ENCODE measurements at regions not wholly inside any gene's neighbourhood (a gene's known extent, or its start where the extent isn't known, plus 50 kb on each side); places are given as distances from the start of the nearest gene placed in this dataset.

GRCh38 chr17:72518159-72518732, 397.4 kb downstream of the SOX9 start:
- H3K4me3 ChIP-seq (ENCODE audit: low read depth in 1 of 2, low read length in 2 of 2), result peak overlapping the region in 1 of 2 donors; percentile 45
- no peak overlapping the region for H3K27ac ChIP-seq (ENCODE audit: low read depth, low read length)

GRCh38 chr17:72518753-72519597, 398.2 kb downstream of the SOX9 start:
- Histone ChIP-seq H3K9me3 (ENCODE audit: control insufficient read depth in 1 of 2, low read length in 2 of 2) (no peaks in the 10 kb centered on the region), H3K4me1 (ENCODE audit: control insufficient read depth in 1 of 2, insufficient read depth in 2 of 2, low read length in 2 of 2) (peaks cover 44 to 45% of the 10 kb centered on the region in 2 donors), H3K27ac (ENCODE audit: low read depth, low read length) (peak overlapping the region; percentile 51), H3K27me3 (ENCODE audit: control insufficient read depth in 1 of 2, insufficient read depth in 2 of 2, low read length in 2 of 2) (no peaks in the 10 kb centered on the region), H3K9ac (ENCODE audit: low read depth in 1 of 2, low read length in 2 of 2) (peak overlapping the region; percentile 38 to 45), H3K4me3 (ENCODE audit: low read depth in 1 of 2, low read length in 2 of 2) (peak overlapping the region in 1 of 2 donors; percentile 45), H3K36me3 (ENCODE audit: control insufficient read depth in 1 of 2, insufficient read depth in 2 of 2, low read length in 2 of 2) (no peaks in the 10 kb centered on the region)

More at GRCh38 chr17:72518159-72518732, 397.4 kb downstream of the SOX9 start:
- H3K36me3 ChIP-seq (ENCODE audit: control insufficient read depth in 1 of 2, insufficient read depth in 2 of 2, low read length in 2 of 2), result no peaks in the 10 kb centered on the region
- H3K27me3 ChIP-seq (ENCODE audit: control insufficient read depth in 1 of 2, insufficient read depth in 2 of 2, low read length in 2 of 2), result no peaks in the 10 kb centered on the region
- H3K4me1 ChIP-seq (ENCODE audit: control insufficient read depth in 1 of 2, insufficient read depth in 2 of 2, low read length in 2 of 2), result peaks cover 38 to 45% of the 10 kb centered on the region in 2 donors
- peak overlapping the region; percentile 33 to 45 for H3K9ac ChIP-seq (ENCODE audit: low read depth in 1 of 2, low read length in 2 of 2)
- H3K9me3 ChIP-seq (ENCODE audit: control insufficient read depth in 1 of 2, low read length in 2 of 2), result no peaks in the 10 kb centered on the region

- Histone ChIP-seq H3K4me1 (ENCODE audit: control insufficient read depth in 1 of 2, insufficient read depth in 2 of 2, low read length in 2 of 2) (peaks cover 45 to 47% of the 10 kb centered on the region in 2 donors), H3K36me3 (ENCODE audit: control insufficient read depth in 1 of 2, insufficient read depth in 2 of 2, low read length in 2 of 2) (no peaks in the 10 kb centered on the region), H3K9me3 (ENCODE audit: control insufficient read depth in 1 of 2, low read length in 2 of 2) (no peaks in the 10 kb centered on the region), H3K27me3 (ENCODE audit: control insufficient read depth in 1 of 2, insufficient read depth in 2 of 2, low read length in 2 of 2) (no peaks in the 10 kb centered on the region), H3K27ac (ENCODE audit: low read depth, low read length) (peak overlapping the region; percentile 51), H3K9ac (ENCODE audit: low read depth in 1 of 2, low read length in 2 of 2) (peak overlapping the region in 1 of 2 donors; percentile 38), H3K4me3 (ENCODE audit: low read depth in 1 of 2, low read length in 2 of 2) (peak overlapping the region in 1 of 2 donors; percentile 45)
Observed at GRCh38 chr17:72519598-72519936, 398.7 kb downstream of the SOX9 start.

- no peaks in the 10 kb centered on the region for H3K36me3 ChIP-seq (ENCODE audit: control insufficient read depth in 1 of 2, insufficient read depth in 2 of 2, low read length in 2 of 2)
- peak overlapping the region; percentile 12 to 57 for H3K9ac ChIP-seq (ENCODE audit: low read depth in 1 of 2, low read length in 2 of 2)
- no peaks in the 10 kb centered on the region for H3K9me3 ChIP-seq (ENCODE audit: control insufficient read depth in 1 of 2, low read length in 2 of 2)
- H3K27ac ChIP-seq (ENCODE audit: low read depth, low read length), result no peak overlapping the region
- H3K4me1 ChIP-seq (ENCODE audit: control insufficient read depth in 1 of 2, insufficient read depth in 2 of 2, low read length in 2 of 2), result peaks cover 34 to 37% of the 10 kb centered on the region in 2 donors
- H3K4me3 ChIP-seq (ENCODE audit: low read depth in 1 of 2, low read length in 2 of 2), result peak overlapping the region; percentile 8 to 48
- no peaks in the 10 kb centered on the region for H3K27me3 ChIP-seq (ENCODE audit: control insufficient read depth in 1 of 2, insufficient read depth in 2 of 2, low read length in 2 of 2)
Observed at GRCh38 chr17:72520665-72521303, 400.0 kb downstream of the SOX9 start.

- no peak overlapping the region for H3K27ac ChIP-seq (ENCODE audit: low read depth, low read length)
- H3K4me1 ChIP-seq (ENCODE audit: control insufficient read depth in 1 of 2, insufficient read depth in 2 of 2, low read length in 2 of 2), result peaks cover 34 to 38% of the 10 kb centered on the region in 2 donors
- no peak overlapping the region for H3K9ac ChIP-seq (ENCODE audit: low read depth in 1 of 2, low read length in 2 of 2)
- no peaks in the 10 kb centered on the region for H3K9me3 ChIP-seq (ENCODE audit: control insufficient read depth in 1 of 2, low read length in 2 of 2)
- no peaks in the 10 kb centered on the region for H3K27me3 ChIP-seq (ENCODE audit: control insufficient read depth in 1 of 2, insufficient read depth in 2 of 2, low read length in 2 of 2)
- H3K4me3 ChIP-seq (ENCODE audit: low read depth in 1 of 2, low read length in 2 of 2), result no peak overlapping the region
- H3K36me3 ChIP-seq (ENCODE audit: control insufficient read depth in 1 of 2, insufficient read depth in 2 of 2, low read length in 2 of 2), result no peaks in the 10 kb centered on the region
Observed at GRCh38 chr17:72523491-72523890, 402.7 kb downstream of the SOX9 start.

GRCh38 chr17:72525225-72526015, 404.6 kb downstream of the SOX9 start:
- Histone ChIP-seq H3K27ac (ENCODE audit: low read depth, low read length) (peak overlapping the region; percentile 3), H3K36me3 (ENCODE audit: control insufficient read depth in 1 of 2, insufficient read depth in 2 of 2, low read length in 2 of 2) (no peaks in the 10 kb centered on the region), H3K9me3 (ENCODE audit: control insufficient read depth in 1 of 2, low read length in 2 of 2) (no peaks in the 10 kb centered on the region), H3K9ac (ENCODE audit: low read depth in 1 of 2, low read length in 2 of 2) (peak overlapping the region; percentile 3 to 36), H3K4me1 (ENCODE audit: control insufficient read depth in 1 of 2, insufficient read depth in 2 of 2, low read length in 2 of 2) (peaks cover 27 to 38% of the 10 kb centered on the region in 2 donors), H3K4me3 (ENCODE audit: low read depth in 1 of 2, low read length in 2 of 2) (peak overlapping the region in 1 of 2 donors; percentile 20), H3K27me3 (ENCODE audit: control insufficient read depth in 1 of 2, insufficient read depth in 2 of 2, low read length in 2 of 2) (no peaks in the 10 kb centered on the region)

GRCh38 chr17:72526769-72527168, 405.9 kb downstream of the SOX9 start:
- H3K27ac ChIP-seq (ENCODE audit: low read depth, low read length), result no peak overlapping the region
- H3K4me3 ChIP-seq (ENCODE audit: low read depth in 1 of 2, low read length in 2 of 2), result no peak overlapping the region
- no peaks in the 10 kb centered on the region for H3K36me3 ChIP-seq (ENCODE audit: control insufficient read depth in 1 of 2, insufficient read depth in 2 of 2, low read length in 2 of 2)
- no peak overlapping the region for H3K9ac ChIP-seq (ENCODE audit: low read depth in 1 of 2, low read length in 2 of 2)
- H3K9me3 ChIP-seq (ENCODE audit: control insufficient read depth in 1 of 2, low read length in 2 of 2), result no peaks in the 10 kb centered on the region
- H3K4me1 ChIP-seq (ENCODE audit: control insufficient read depth in 1 of 2, insufficient read depth in 2 of 2, low read length in 2 of 2), result peaks cover 23 to 34% of the 10 kb centered on the region in 2 donors
- no peaks in the 10 kb centered on the region for H3K27me3 ChIP-seq (ENCODE audit: control insufficient read depth in 1 of 2, insufficient read depth in 2 of 2, low read length in 2 of 2)

GRCh38 chr17:72527789-72528188, 407.0 kb downstream of the SOX9 start:
- Histone ChIP-seq H3K4me3 (ENCODE audit: low read depth in 1 of 2, low read length in 2 of 2) (no peak overlapping the region), H3K27me3 (ENCODE audit: control insufficient read depth in 1 of 2, insufficient read depth in 2 of 2, low read length in 2 of 2) (no peaks in the 10 kb centered on the region), H3K27ac (ENCODE audit: low read depth, low read length) (no peak overlapping the region), H3K36me3 (ENCODE audit: control insufficient read depth in 1 of 2, insufficient read depth in 2 of 2, low read length in 2 of 2) (no peaks in the 10 kb centered on the region), H3K9ac (ENCODE audit: low read depth in 1 of 2, low read length in 2 of 2) (no peak overlapping the region), H3K9me3 (ENCODE audit: control insufficient read depth in 1 of 2, low read length in 2 of 2) (no peaks in the 10 kb centered on the region), H3K4me1 (ENCODE audit: control insufficient read depth in 1 of 2, insufficient read depth in 2 of 2, low read length in 2 of 2) (peaks cover 23 to 34% of the 10 kb centered on the region in 2 donors)

- Histone ChIP-seq H3K36me3 (ENCODE audit: control insufficient read depth in 1 of 2, insufficient read depth in 2 of 2, low read length in 2 of 2) (no peaks in the 10 kb centered on the region), H3K4me3 (ENCODE audit: low read depth in 1 of 2, low read length in 2 of 2) (no peak overlapping the region), H3K9me3 (ENCODE audit: control insufficient read depth in 1 of 2, low read length in 2 of 2) (no peaks in the 10 kb centered on the region), H3K27me3 (ENCODE audit: control insufficient read depth in 1 of 2, insufficient read depth in 2 of 2, low read length in 2 of 2) (peaks cover 0 to 2% of the 10 kb centered on the region in 2 donors), H3K4me1 (ENCODE audit: control insufficient read depth in 1 of 2, insufficient read depth in 2 of 2, low read length in 2 of 2) (peaks cover 19 to 34% of the 10 kb centered on the region in 2 donors), H3K27ac (ENCODE audit: low read depth, low read length) (no peak overlapping the region), H3K9ac (ENCODE audit: low read depth in 1 of 2, low read length in 2 of 2) (no peak overlapping the region)
Observed at GRCh38 chr17:72528683-72529082, 407.9 kb downstream of the SOX9 start.

All from duodenal mucosa (tissue), 2 donors.